ENCODE measurements at regions not wholly inside any gene's neighbourhood (a gene's known extent, or its start where the extent isn't known, plus 50 kb on each side); places are given as distances from the start of the nearest gene placed in this dataset.

DNA sequence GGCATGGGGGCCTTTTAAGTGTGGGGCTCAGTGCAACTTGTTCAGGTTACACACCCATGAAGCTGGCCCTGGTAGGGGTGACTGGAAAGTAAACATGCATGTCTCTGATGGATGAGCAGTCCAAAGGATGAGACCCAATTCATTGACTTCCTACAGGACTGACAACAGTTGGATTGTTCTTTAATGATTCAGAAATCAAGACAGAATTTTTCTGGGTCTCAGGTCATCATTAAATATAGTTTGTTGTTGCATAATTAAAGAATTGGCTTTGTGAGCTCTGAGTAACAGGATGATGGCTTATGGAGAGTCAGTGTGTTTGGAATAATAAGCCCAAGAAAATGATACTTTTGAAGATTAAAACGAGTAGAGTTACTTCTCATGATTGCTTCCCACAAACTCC, 604.2 kb upstream of the CLINT1 start:
- H3K27me3 ChIP-seq (ENCODE audit: control insufficient read depth in 2 of 2, insufficient read depth in 2 of 2, low read length in 2 of 2) = no peaks in the 10 kb centered on the region
- no peak overlapping the region for H3K27ac ChIP-seq (ENCODE audit: low read depth in 1 of 2, low read length in 2 of 2)
- TF ChIP-seq, protein P1, sequence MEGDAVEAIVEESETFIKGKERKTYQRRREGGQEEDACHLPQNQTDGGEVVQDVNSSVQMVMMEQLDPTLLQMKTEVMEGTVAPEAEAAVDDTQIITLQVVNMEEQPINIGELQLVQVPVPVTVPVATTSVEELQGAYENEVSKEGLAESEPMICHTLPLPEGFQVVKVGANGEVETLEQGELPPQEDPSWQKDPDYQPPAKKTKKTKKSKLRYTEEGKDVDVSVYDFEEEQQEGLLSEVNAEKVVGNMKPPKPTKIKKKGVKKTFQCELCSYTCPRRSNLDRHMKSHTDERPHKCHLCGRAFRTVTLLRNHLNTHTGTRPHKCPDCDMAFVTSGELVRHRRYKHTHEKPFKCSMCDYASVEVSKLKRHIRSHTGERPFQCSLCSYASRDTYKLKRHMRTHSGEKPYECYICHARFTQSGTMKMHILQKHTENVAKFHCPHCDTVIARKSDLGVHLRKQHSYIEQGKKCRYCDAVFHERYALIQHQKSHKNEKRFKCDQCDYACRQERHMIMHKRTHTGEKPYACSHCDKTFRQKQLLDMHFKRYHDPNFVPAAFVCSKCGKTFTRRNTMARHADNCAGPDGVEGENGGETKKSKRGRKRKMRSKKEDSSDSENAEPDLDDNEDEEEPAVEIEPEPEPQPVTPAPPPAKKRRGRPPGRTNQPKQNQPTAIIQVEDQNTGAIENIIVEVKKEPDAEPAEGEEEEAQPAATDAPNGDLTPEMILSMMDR (IDR thresholded peaks at IDR 0.05) = no peak
- H3K27ac Mint-ChIP-seq = no peak overlapping the region
- H3K4me1 Mint-ChIP-seq = peaks cover 39% of the 10 kb centered on the region
- H3K9me3 ChIP-seq (replicated peaks in 1 of 2; ENCODE audit: control insufficient read depth in 1 of 2, insufficient read depth in 1 of 2, low read length in 2 of 2) = no peaks in the 10 kb centered on the region
- H3K36me3 ChIP-seq (replicated peaks in 1 of 2; ENCODE audit: control insufficient read depth in 1 of 2, insufficient read depth in 2 of 2, low read length in 2 of 2) = no peaks in the 10 kb centered on the region
- peaks cover 0 to 8% (median 1%) of the 10 kb centered on the region in 7 donors for H3K9me3 Mint-ChIP-seq
- no peaks in the 10 kb centered on the region for H3K79me2 ChIP-seq (ENCODE audit: insufficient read depth, low read length)
- no CpG with 5 or more reads among the region's 1 CpG for WGBS (ENCODE audit: insufficient coverage)
- intact Hi-C loops (cut with micrococcal nuclease) = loop anchor here in 1 of 2 donors (10.0 kb wide), 1 partner anchor 68 kb away; no protein-coding TSS in a partner anchor
- H4K20me1 ChIP-seq (ENCODE audit: insufficient read depth, low read length) = no peaks in the 10 kb centered on the region
- peaks cover 36 to 37% of the 10 kb centered on the region in 2 donors for H3K4me1 ChIP-seq (ENCODE audit: control insufficient read depth in 1 of 2, insufficient read depth in 2 of 2, low read length in 2 of 2)
- no peak overlapping the region for H3K4me2 ChIP-seq (replicated peaks; ENCODE audit: extremely low read depth, low read length, poor library complexity, severe bottlenecking)
- no peak overlapping the region for H3K9ac ChIP-seq (ENCODE audit: insufficient read depth, low read length, poor library complexity, severe bottlenecking)
- no peak for DNase-seq
- H3K27me3 Mint-ChIP-seq (ENCODE audit: low read depth in 3 of 3) = peaks cover 0 to 4% (median 1%) of the 10 kb centered on the region in 3 donors
- peaks cover 0 to 2% of the 10 kb centered on the region in 2 donors for H3K36me3 Mint-ChIP-seq
- no peak overlapping the region for H3K4me3 ChIP-seq (replicated peaks in 1 of 3; ENCODE audit: low read depth in 2 of 3, low read length in 3 of 3)
- H2AFZ ChIP-seq (ENCODE audit: insufficient read depth, low read depth, low read length, poor library complexity, severe bottlenecking) = no peak overlapping the region
- H3K4me3 Mint-ChIP-seq = no peak overlapping the region

DNA sequence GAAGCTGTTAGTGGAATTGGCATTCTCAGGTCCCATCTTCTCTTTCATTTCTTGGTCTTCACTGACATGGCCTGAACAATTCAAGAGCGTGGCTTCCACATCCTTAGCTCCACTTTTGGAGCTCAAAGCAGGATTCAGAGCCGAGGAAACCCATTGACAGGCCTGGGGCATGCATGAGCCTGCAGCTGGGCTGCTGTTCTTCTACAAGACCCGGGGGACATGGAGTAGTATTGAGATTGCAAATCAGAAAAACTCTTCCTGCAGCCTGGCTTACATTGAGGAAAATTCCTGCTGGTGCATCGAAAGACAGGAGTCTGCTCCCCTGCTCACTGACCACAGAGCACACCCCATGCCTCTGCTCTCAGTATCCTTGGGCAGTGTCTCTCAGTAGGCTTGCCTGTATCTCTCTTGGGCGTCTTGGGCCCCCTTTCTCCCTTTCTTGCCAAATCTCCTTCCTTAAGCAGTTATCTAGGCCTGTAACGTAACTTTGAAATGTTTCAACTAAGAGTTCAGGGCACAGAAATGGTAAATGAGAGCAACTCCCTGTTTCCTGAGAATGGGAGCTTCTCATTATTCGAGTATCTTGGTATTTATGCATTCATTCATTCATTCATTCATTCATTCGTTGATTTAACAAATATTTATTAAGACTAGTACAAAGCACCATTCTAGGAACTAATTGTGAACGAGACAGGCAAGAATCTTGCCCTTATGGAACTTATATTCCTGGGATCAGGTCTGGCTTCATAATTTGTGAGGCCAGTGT, 603.6 kb upstream of the CLINT1 start:
- H3K4me2 ChIP-seq (replicated peaks; ENCODE audit: extremely low read depth, low read length, poor library complexity, severe bottlenecking) = no peak overlapping the region
- Mint-ChIP-seq H3K27ac (no peak overlapping the region), H3K36me3 (peaks cover 0 to 2% of the 10 kb centered on the region in 2 donors), H3K9me3 (peaks cover 0 to 8% (median 1%) of the 10 kb centered on the region in 7 donors), H3K4me1 (peaks cover 36% of the 10 kb centered on the region), H3K4me3 (no peak overlapping the region), H3K27me3 (ENCODE audit: low read depth in 3 of 3) (peaks cover 0 to 4% (median 1%) of the 10 kb centered on the region in 3 donors)
- DNase-seq = no peak
- H2AFZ ChIP-seq (ENCODE audit: insufficient read depth, low read depth, low read length, poor library complexity, severe bottlenecking) = no peak overlapping the region
- no peaks in the 10 kb centered on the region for H3K9me3 ChIP-seq (replicated peaks in 1 of 2; ENCODE audit: control insufficient read depth in 1 of 2, insufficient read depth in 1 of 2, low read length in 2 of 2)
- H3K9ac ChIP-seq (ENCODE audit: insufficient read depth, low read length, poor library complexity, severe bottlenecking) = no peak overlapping the region
- 96% methylated on average over 5 of the region's 9 CpGs for WGBS (ENCODE audit: insufficient coverage)
- H3K79me2 ChIP-seq (ENCODE audit: insufficient read depth, low read length) = no peaks in the 10 kb centered on the region
- no peaks in the 10 kb centered on the region for H3K27me3 ChIP-seq (ENCODE audit: control insufficient read depth in 2 of 2, insufficient read depth in 2 of 2, low read length in 2 of 2)
- H3K4me3 ChIP-seq (replicated peaks in 1 of 3; ENCODE audit: low read depth in 2 of 3, low read length in 3 of 3) = no peak overlapping the region
- H4K20me1 ChIP-seq (ENCODE audit: insufficient read depth, low read length) = no peaks in the 10 kb centered on the region
- H3K36me3 ChIP-seq (replicated peaks in 1 of 2; ENCODE audit: control insufficient read depth in 1 of 2, insufficient read depth in 2 of 2, low read length in 2 of 2) = no peaks in the 10 kb centered on the region
- intact Hi-C loops (cut with micrococcal nuclease) = loop anchor here in 1 of 2 donors (10.0 kb wide), 1 partner anchor 68 kb away; no protein-coding TSS in a partner anchor
- no peak overlapping the region for H3K27ac ChIP-seq (ENCODE audit: low read depth in 1 of 2, low read length in 2 of 2)
- TF ChIP-seq, protein P1 (IDR thresholded peaks at IDR 0.05) = no peak
- peaks cover 36% of the 10 kb centered on the region in 2 donors for H3K4me1 ChIP-seq (ENCODE audit: control insufficient read depth in 1 of 2, insufficient read depth in 2 of 2, low read length in 2 of 2)
